Activated CD8-positive, alpha-beta memory T cell treated with anti-CD3 and anti-CD28 coated beads, Interleukin-2, amount 50 U/mL, for 48 hours (primary cell): ENCODE measurements at regions not wholly inside any gene's neighbourhood (a gene's known extent, or its start where the extent isn't known, plus 50 kb on each side); places are given as distances from the start of the nearest gene placed in this dataset.

Experiments used
- DNase-seq: peaks from one replicate; pipeline ENCODE4 v3.0.0-alpha.2; 2020

DNA sequence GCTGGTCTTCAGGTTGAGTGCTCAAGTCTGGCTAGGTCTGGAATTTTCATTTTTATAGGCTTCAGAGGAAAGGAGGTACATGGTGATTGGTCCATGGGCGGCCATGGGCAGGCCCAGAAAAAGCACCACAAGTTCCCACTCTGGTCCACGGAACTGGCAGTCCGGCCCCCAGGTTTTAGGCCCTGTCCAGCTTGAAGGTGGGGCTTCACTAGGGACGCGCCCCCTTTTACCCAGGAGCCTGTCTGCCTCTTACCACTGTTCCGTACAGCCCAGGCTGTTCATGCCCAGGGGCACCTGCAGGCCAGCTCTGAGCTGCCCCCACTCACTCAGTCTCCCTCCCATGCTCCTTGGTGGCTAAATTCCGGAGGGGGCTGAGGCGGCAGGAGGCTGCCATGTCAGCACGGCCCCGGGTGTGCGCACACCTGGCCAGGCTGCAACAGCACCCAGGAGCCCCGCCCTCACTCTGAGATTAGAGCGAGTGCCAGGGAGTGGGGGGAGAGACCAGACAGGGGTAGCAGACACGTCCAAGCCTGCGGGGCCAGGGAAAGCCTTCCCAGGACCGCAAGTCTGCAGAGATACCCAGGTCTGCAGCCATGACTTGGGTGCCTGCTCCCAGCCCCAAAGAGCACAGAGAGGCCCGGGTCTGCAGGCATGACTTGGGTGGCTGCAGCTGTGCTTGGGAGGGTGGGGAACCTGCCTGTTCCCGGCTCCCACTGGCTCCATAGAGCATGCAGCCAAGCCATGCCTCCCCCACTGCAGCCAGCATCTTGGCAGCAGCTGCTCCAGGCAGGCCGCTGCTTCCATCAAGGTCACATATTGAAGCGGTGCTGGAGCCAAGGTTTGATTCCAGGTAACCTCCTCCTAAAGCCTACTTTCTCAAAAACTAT, 390.2 kb upstream of the SGCD start:
- DNase-seq, result no peak

DNA sequence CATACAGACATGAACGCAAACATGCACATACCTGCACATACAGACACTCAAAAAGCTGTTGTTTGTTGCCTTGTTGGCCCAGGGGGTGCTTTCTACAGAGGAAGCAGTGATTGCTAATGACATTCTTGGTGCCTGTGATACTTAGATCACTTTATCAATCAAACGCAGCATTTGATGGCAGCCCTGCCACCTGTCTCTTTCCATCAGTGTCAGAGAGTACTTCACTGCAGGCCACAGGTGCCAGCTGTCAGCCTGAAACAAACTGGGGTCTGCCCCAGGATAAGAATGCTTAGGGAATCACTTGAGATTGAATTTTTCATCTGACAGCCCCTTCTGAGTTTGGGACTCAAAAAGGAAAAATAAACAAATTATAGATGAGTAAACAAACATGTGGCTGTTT, 388.9 kb upstream of the SGCD start:
- DNase-seq, result no peak

DNA sequence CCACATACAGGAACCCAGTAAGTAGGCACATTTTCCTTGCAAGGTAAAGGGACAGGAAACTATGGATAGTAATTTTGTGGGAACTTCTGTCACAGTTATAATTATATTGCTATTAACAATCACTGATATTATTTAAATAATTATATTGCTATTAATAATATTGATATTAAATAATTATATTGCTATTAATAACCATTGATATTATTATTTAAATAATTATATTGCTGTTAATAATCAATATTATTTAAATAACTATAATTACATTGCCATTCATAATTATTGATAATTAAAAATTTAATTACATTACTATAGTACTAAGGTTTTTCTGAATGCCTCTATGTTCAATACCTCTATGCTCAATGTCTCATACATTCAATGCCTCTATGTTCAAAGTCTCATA, 385.6 kb upstream of the SGCD start:
- no peak for DNase-seq

DNA sequence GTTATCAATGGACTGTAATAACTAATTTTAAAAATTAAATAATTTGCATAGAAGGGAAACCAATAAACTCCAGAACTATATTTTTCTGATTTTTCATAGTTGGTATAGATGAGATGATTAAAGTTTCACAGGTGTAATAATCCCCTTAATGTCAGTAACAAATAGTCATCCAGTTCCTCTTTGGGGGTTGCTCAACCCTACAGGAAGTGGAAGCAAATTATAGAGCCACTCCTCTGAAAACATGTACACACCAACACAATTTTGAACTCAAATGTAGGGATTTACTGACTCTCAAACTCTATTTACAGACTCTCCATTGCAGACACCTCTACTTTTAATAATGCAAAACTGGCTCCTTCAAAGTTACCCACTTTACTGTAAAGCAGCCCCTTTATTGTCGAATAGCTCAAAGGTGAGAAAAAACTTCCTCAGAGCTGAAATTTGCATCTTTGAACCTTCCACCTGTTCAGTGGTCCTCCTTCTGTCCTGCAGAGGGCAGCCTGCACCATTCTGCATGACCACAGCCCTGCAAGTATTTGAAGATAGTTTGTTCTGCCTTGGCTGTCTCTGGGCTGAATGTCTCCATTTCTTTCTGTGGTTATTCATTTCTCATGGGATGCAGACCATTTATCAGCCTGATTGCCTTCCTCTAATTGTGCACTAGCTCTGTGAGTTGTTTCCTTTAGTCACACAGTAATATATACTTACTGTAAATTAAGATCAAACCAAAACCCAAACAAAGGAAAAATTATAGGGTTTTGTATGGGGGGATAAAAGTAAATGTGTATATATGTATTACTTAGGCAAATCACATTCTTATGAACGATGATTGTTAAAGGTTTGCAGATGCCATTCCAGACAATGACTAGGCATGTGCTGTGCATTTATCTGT, 383.2 kb upstream of the SGCD start:
- DNase-seq, result no peak

DNA sequence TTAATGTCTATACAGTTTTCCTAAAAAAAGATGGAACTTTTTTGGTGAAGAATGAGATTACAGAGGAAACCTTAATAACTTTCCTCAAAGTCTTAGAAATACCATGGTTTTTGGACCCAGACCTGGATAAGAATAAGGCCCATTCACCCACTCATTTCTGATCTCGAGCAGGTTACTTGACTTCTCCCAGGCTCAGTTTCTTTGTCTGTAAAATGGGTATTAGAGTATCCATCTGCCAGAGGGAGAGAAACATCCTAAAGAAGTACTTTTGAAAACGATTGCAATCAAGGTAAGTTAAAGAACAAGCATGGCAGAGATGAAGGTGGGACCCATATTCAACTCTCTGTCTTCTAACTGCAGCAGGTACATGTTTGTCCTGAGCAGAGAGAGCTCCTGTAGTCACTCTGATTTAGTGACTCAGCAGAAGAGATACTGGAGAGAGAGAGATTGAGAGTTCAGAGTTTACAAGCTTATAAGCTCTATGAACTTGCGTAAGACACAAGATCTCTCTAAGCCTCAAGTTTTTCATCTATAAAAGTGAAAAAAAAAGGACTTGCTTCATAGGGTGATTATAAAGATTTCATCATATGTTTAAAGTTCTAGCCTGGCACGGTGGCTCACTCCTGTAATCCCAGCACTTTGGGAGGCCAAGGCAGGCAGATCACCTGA, 379.4 kb upstream of the SGCD start:
- DNase-seq, result no peak

DNA sequence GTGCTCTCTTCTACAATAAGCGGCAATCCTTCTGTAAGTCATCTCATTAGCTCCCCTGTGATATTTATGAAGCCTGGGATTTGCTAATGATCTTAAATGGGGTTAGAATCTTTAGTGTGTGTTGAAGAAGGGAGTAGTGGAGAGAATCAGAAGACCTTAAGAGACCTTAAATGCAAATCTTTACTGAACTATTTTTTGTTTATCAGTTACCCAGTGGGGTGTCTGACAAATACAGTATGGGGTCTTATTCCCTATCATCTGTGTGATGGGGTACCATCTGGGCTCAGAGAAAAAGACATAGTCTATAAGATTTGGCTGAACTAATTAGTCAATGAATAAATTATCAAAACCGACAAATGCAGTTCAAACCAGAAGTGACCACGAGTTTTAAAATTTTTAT, 378.4 kb upstream of the SGCD start:
- DNase-seq, result no peak

DNA sequence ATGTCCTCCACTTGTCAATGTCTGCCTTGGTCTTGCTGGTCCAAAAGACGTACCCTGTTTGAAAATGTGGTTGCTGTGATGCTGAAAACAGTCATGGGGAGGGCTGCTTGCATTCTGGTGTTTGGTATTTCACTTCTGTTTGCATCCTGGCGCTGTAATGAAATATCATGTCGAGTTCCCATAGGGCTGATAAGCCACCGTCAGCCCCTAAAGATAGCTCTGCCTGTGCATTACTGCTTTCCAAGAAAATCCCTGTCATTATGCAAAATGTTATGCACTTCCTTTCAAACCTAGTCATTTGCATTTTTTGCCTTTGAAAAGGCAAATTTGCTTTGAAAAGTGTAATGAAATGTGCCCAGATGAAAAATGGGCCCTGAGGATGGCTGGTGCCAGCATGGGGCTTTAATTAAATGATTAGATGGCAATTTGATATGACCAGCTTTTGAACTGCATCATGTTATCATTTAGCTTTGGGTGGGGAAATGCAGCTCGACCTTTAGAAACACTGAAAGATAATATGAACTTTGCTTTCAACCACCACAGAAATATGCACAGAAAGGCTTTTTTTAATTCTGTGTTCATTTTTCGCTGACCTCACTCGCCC, 374.4 kb upstream of the SGCD start:
- no peak for DNase-seq

DNA sequence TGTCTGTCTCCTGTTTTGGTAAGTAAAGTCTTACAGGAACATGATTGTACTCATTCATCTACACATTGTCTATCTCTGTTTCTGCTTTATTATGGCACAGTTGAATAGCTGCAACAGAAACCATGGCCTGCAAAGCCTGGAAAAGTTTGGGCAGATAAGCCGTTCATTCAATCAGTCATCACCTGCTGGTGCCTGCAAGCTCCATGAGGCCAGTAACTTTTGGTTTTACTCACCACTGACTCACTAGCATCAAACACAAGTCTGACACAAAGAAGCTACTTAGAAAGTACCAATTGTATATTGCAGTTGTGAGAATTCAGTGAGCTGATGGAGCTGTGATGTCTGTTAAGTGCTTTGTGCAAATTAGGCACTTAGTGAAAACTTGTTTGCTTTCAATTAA, 373.6 kb upstream of the SGCD start:
- DNase-seq, result no peak

DNA sequence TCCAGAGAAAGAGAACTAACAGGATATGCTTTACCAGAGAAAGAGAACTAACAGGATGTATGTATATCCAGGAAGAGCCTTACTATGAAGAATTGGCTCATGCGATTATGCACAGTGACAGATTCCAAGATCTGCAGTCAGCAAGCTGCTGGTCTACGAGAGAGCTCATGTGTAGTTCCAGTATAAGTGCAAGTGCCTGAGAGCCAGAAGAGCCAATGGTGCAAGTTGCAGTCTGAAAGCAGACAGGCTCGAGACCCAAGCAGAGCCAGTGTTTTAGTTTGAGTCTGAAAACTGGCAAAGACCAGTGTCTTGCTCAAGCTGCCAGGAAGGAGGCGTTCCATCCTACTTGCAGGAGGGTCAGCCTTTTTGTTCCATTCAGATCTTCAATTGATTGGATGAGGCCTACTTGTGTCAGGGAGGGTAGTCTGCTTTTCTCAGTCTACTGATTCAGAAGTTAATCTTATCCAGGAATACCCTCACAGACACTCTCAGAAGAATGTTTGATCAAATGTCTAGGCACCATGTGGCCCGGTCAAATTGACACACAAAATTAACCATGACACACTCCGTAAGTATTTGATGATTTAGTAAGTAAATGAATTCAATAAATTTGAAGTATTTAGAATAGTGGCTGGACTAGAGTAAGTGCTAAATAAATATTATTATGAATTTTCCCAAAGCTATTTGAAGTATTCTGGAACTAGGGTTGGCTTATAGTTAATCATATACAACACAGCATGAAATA, 372.1 kb upstream of the SGCD start:
- no peak for DNase-seq

DNA sequence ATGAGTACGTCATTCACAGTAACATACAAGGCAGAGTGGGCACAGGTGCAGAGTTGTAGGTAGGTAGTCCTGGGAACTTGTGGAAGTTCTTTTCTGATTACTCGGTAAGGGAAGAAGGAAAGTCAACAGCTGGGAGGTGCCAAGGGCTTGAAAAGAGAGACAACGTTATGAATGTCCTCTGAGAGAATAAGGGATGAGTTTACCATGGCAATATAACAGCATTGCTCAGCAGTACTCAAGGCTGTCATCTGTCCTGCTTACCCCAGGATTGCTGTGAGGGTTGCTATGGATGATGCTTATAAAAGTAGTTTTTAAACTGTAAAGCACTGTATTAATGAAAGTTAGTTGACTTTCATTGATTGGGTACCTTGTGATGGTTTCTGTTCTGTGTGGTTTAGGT, 369.1 kb upstream of the SGCD start:
- DNase-seq, result no peak

DNA sequence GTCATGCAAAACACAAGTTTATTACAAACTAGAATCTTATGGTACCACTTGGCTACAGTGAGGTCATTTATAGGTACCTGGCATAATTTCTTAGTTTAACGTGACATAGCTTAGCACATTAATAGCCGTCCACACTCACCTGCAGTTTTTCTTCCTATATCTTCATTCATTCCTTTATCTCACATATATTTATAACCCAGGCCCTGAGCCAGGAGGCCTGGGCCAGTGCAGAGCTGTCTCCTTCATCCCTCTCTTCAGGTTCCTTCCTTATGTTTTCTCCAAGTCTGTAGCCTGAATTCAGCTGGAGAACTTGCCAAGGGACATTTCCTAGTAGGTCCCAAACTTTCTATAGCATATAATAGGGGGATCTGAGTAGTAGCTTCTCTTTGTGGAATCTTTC, 367.9 kb upstream of the SGCD start:
- no peak for DNase-seq

DNA sequence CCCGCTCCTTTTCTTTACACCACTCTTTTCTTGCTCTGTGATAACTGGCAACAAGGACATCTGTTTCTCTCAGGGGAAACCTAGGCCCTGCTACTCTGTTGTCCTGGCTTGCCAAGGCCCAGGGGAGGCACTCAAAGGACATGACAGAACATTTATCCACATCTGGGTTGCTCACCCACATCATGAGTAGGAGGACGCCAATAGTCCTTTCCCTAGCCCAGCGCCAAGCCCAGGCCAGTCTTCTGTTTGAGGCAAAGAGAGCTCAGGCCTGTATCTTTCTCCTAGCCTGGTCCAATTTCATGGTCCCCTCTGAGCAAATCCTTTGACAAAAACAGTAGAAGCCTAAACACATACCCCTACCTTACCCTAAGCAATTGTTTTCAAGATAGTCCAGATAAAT, 366.8 kb upstream of the SGCD start:
- no peak for DNase-seq

DNA sequence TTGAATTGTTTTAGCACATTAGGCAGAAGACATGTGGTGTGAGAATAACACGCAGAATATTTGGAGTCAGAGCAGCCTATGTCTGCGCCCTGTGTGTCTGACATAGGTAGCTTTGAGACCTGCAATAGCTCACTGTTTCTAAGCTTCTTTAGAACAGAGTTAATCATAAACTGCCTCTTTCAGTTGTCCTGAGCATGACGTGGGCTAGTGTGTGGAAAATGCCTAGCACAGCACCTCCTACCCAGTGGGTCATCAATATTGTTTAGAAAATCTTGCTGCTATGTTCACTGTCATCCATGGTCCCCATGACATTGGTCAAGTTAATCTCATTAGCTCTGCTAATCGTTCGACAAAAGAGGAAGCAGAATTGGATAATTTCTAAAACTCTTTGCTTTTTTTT, 357.4 kb upstream of the SGCD start:
- DNase-seq, result no peak

DNA sequence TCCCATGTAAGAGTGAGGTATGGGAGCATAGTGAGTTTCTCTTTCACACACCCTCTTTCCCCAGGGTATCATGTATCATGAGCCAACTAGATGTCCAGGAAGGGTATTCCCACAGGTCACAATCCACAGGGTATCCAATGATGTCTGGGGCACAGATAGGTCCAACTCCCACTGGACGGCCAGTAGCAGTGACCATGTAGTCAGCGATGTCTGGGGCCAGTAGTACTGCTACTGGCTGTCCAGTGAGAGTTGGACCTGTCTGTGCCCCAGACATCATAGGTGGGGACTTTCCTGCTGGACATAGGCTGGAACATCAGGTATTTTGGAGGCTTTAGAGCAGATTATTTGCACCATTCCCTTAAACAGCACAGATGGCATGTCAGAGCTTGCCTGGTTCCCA, 352.6 kb upstream of the SGCD start:
- no peak for DNase-seq

DNA sequence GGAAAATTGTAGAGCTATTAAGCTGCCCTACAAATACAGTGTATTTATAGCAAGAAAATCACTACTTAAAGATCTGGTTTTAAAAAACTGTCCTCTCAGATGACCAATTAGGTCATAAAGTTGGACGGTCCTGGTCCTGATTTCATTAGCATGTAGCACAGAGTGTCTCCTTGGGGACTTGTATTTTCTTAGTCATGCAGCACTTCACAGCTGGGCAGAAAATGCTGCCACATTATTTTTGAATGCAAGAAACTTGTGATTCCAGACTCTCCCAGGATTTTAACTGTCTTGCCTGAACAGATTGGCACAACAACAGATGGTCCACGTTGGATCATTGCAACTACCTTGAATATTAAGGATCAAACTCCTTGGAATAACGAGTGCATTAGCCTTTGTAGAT, 348.1 kb upstream of the SGCD start:
- no peak for DNase-seq

DNA sequence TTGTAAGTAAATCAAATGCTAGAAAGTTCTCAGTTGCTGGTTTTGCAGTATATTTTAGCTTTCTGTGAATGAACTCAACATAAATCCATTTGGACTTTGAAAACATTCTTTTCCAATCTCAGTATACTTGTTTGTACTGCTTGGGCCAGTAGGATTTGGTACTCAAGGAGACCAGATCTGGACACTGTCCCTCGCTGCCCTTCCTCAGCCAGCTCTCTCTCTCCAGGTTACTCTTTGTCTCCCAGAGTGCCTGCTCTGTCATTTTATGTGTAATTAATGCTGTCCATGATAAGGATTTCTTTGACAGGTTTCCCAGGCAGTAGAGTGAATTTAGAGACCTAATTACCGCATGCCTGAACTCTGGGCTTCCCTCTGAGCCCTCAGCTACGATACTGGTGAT, 344.6 kb upstream of the SGCD start:
- DNase-seq, result no peak

DNA sequence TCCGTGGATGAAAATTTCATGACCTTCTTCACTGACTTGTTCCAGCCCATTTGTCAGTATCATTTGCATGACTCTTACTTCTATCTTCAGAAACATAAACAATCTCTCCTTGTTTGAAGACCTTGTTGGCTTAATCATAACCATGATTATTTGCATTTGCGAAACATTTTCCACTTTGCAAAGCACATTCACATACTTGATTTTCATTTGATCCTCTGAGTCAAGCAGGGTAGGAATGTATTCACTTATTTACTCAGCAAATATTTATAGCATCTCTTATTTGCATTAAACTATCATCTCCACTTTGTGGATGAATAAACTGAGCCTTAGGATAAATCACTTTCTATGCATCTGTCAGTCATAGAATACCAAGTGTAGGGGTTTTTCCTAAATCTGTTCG, 343.0 kb upstream of the SGCD start:
- DNase-seq, result no peak

DNA sequence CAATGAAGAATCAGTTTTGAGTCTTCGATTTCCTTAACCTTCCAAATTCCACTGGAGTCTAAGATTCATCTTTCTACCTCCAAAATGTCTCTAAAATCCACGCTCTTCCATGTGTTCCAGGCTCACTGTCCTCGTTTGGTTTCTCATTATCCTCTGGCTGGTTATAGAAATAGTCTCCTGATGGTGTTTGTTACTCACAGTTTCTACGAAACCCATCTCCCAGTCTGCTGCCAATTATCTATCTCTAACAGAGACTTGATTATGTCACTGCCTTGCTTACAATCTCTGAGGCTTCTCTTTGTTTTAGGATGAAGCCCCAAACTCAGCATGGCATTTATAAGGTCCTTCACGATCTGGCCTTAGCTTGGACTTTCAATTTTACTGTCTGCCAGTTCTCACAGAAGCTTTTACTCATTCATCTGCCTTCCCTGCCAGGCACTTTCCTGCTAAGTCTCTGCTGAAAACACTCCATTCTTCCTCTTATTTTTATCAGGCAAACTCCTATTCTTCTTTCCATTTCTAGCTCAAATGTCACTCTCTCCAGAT, 339.6 kb upstream of the SGCD start:
- no peak for DNase-seq

DNA sequence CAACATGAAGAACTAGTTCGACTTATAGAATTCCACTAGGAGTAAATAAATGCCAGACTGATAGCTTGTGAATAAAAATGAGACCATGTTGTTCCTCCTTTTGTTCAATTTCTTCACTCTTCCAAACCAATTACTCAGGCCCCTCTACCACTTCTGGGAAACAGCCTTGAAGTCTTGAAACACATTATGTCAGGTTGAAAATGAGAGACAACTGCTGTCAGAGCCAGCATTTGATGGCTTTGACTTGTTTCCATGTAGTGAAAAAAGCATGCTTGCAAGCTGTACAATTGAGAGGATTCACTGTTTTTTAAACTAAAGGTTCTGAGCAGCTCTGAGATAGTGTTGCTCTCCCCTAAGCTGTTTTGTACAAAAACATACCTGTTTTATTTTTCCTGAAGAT, 337.1 kb upstream of the SGCD start:
- no peak for DNase-seq

DNA sequence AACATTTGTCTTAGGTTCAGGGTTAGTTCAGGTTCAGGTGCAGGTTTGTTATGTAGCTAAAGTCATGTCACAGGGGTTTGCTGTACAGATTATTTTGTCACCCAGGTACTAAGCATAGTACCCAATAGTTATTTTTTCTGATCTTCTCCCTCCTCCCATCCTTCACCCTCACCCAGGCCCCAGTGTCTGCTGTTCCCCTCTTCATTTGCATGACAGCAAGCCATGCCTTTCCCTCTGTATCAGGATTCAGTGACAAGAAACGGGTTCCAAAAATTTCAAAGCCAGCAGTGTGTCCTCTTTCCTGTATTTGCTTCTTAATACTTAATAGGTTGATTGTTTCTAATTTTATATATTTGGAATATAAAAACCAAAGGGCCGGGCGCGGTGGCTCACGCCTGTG, 330.8 kb upstream of the SGCD start:
- DNase-seq, result no peak

DNA sequence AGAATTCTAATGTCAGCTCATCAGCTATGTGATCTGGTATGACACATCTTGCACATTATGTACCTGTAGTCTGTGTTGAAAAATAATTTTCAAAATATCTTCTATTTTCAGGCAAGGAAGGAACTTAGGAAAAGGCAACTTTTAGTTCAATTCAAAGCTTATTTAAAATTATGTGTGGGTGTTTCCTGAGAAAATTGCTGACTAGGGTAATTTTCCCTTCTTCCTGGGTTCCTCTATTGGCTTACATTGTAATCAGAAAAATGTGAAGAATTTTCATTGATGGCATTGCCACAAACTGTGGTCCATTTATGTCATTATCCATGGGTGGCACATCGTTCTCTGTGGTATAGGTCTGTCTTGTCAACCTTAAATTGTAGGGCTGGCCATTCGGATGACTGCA, 328.7 kb upstream of the SGCD start:
- no peak for DNase-seq

DNA sequence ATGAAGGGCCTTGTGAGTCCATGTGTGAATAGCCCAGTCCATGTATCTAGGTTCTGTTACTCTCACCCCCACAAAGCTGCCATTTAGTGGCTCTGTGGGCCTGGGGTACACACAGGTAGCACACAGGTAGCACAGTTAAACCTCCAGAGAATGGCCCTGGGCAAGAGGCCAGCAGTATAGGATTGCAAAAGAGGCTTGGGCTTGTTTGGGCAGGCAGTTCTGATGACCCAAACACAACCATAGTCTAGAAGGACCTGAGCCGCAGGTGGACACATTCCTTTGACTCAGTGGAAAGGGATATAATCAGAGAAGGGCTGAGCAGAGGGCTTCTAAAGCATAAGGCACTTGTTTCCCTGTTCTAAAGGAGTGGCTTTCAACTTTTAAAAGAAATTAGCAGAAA, 326.8 kb upstream of the SGCD start:
- DNase-seq, result no peak
